GM18508 (cell line): ENCODE measurements at regions not wholly inside any gene's neighbourhood (a gene's known extent, or its start where the extent isn't known, plus 50 kb on each side); places are given as distances from the start of the nearest gene placed in this dataset.

Experiments
- ATAC-seq: cut with Tn5 transposase; IDR thresholded peaks from one replicate; pipeline ENCODE4 v1.9.1; 2021; ENCODE audit warnings: moderate number of reproducible peaks; ENCODE audit not compliant: insufficient read depth, unreplicated experiment

DNA sequence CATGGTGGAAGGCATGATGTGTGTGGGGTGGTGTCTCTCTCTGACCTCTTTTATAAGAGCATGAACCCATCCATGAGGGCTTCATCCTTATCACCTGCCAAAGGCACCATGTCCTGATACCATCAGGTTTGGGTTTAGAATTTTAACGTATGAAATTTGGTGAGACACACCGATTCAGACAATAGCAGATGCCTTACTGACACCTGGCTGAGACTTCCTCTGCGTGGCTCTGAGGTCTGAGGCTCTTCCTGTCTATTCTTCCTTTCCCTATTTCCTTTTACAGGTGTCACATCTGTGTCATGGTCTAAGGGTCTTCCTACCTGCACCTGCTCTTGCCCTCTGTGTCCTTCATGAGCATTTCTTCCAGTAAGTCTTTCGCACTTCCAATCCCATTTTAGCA, 320.7 kb upstream of the CLNK start:
- no peak for ATAC-seq

DNA sequence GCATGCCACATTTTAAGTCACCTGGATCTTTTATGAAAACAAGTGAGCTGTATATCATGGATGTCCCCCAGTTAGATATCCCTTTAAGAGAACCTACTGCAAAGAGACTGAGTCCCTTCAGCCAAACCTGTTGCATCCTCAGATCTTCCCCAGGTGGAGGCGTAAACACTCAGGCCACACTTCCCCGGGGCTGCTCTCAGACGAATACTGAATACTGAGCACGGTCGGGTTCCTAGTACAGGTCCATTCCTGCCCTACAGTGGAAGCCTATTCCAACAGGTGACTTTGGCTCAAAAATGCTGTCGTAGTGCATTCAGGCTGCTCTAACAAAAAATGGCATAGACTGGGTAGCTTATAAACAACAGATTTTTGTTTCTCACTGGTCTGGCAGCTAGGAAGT, 320.2 kb upstream of the CLNK start:
- ATAC-seq = no peak

DNA sequence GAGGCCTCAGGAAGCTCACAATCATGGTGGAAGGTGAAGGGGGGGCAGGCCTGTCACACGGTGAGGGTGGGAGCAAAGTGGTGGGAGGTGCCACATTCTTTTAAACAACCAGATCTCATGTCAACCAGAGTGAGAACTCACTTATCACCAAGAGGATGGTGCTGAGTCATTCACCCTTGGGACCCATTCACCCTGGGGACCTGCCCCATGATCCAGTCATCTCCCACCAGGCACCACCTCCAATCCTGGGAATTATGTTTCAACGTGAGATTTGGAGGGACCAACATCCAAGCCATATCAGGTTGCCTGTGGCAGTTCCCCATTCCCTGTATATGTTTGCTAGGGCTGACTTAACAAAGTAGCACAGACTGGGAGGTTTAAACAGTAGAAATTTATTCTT, 318.4 kb upstream of the CLNK start:
- no peak for ATAC-seq

DNA sequence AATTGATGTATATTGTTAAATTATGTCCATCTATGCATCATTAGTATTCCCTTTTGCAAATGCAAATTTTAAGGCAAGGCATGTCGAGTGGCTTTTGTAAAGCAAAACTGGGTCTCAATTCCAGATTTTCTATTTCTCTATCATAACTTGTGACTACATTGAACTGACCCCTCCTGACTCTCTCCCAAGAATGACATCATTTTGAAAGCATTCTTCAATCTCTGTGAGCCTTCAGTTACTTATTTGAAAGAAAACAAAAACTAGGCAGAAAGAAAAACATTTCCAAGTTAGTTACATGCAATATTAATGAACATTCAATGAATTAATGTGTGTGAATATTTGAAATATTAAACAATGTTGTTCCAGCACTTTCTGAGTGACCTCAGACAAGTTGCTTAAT, 314.3 kb upstream of the CLNK start:
- no peak for ATAC-seq

DNA sequence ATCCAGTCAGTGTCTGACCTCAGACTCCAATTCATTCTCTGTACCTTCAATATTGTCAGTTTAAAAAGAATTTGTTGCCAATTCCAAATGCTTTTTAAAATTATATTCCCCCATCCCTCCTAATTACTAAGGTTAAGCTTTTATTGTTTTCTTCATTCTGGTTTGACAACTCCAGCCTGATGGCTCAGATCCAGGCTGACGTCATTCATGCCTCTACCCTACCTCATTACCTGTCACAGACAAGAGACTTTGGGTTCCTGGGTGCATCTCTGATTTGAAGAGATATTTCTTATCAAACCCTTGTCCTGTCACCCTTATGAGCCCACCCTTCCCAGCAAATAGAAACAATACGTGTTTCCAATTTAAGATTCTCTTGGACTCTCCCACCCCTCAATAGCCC, 300.2 kb upstream of the CLNK start:
- ATAC-seq = no peak

DNA sequence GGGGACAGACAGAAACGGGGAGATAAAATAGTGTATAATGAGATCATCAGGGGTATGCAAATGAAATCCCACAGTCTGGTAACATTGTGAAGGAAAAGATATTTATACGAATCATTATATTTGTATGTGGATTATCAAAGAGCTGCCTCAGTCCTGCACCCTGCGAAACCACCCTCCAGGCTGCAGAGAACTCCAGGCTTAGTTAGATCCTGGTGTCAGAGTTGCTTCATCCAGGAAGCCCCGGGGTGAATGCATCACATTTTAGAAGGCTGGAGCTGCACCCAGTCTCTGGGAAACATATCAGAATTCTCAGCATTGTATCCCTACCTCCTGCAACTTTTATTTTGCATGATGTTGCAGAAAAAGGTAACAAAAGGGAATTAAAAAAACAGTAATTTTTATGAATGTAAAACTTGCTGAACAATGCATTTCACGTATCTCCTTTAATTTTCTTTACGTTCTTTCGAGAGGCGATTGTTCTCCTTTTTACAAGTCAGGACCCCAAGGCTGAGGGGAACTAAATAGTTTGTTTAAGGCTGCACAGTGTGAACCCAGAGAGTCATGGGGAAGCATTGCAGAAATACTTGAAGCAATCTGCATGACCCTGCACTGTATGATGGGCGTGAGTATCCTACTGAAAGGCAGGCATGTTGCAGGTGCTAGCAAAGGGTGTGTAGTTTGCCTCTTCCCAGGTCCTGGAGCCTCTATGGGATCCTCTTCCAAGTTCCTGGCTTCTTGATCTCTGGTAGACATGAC, 299.5 kb upstream of the CLNK start:
- no peak for ATAC-seq

DNA sequence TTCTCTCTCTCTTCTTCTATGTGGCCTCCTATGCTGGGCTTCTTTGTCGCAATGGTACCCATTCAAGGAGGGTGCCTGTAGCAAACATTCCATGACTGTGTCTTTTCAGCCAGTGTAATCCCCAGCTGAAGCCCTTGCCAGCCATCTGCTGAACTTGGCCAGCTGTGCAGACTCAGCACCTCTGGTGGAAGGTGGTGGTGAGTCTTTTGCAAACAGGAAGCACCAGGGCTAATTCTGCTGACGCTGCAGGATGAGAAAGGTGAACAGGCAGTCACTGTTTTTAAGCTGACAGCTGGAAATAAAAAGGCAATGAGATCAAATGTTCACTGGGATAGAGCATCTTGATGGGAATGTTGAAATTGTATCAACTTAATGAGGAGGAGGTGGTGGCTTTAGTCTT, 298.7 kb upstream of the CLNK start:
- ATAC-seq = no peak

DNA sequence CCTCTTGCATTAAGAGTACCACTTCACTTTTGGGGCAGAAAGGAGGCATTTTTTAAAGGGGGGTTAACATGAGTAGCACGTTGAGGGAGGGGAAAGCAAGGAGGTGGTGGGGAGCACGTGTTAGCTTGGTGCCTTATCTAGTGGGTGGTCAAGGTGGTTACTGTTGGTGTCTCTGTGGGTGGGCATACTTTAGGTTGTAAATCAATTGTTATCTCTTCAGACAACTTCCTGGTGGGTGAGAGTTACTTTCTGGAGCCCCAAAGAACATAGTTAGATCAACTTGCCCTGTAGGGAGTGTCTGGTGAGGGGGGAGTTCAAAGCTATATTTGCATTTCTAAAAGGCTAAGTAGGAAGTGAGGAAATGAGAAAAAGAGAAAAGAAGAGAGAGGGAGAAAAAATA, 297.7 kb upstream of the CLNK start:
- ATAC-seq = no peak

DNA sequence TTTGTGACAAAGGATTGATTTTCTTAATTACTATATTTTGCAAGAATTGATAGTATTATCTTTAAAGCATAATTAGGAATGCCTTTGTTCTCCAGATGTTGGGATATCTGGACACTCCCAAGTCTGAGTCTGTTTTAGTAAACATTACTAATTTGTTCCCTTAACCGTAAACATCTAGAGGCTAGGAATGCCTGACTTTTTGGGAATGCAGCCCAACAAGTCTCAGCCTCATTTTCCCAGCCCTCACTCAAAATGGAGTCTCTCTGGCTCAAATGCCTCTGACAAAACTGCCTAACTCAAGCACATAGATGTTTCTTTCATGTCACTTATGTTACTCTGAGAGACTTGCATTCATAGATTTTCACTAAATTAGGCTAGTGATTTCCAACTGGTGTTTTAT, 297.0 kb upstream of the CLNK start:
- ATAC-seq = no peak

DNA sequence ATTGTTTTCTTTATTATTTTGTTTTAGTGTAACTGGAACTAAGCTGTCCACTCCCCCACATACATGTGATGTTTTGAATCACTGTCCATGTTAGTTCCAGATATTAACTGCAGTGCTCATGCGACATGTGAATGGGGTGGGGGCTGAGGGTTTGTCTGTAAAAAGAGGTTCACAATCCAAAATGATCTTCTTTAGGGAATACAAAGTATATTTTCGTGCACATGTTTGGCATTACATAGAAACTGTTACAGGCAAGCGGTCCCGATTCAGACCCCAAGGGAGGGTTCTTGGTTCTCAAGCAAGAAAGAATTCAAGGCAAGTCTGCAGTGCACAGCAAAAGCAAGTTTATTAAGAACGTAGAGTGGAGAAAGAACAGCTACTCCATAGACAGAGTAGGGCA, 296.5 kb upstream of the CLNK start:
- ATAC-seq = no peak

DNA sequence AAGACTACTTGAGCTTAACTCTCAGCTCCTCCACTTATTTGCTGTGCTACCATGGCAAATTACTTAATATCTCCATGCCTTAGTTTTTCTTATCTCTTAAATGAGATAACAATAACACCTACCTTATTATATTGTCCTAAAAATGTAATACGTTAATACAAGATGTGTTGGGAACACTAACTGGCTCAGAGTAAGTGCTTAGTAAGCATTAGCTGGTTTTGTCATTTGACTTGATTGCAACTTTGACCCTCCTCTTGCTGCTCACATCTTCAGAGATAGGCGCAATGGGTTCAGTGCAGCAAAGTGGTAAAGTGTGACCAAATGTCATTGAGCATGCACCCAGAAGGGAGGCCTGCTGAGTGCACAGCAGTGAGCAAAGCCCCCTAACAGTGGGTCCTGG, 294.5 kb upstream of the CLNK start:
- no peak for ATAC-seq

DNA sequence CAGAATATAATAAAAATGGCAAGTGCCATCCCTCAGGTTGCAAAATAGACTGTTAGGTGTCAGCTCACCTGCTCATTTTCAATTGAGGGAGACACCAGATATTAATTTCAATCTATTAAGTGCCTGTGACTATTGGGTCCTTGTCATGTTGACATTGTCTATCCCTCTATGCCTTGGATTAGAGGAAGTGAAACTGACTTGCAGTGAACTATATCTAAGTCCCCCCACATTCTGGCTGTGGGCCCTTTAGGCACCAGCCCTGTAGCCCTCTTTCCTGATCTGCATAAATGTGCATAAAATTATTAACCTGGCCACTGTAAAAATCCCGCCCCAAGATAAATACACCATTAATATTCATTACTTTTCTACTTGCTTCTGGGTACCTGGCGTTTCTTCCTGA, 293.0 kb upstream of the CLNK start:
- no peak for ATAC-seq

DNA sequence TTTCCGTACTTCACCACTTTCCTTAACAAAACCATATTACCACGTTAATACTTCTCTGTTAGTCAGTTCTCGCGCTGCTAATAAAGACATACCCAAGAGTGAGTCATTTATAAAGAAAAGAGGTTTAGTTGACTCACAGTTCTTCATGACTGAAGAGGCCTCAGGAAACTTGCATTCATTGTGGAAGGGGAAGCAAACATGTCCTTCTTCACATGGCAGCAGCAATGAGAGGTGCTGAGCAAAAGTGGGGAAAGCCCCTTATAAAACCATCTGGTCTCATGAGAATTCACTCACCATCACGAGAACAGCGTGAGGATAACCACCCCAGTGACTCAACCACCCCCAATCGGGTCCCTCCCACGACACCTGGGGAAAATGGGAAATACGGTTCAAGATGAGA, 289.8 kb upstream of the CLNK start:
- no peak for ATAC-seq

DNA sequence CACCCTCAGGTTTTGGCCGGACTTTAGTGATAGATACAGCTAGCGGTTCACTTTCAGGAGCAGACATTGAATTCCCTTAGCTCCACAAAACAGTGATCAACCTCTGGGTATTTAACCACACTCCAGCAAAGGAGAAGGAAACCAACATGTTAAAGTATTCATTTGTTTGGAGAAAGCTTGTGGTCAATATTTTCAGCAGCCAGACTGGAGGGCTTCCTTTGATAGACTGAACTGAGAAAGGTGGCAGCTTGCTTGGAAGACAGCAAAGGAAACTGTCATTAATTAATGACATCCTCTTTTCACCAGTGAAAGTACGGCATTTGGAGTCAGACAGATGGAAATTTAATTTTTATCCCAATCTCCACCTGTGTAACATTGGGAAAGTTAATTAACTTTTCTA, 289.1 kb upstream of the CLNK start:
- ATAC-seq = no peak

DNA sequence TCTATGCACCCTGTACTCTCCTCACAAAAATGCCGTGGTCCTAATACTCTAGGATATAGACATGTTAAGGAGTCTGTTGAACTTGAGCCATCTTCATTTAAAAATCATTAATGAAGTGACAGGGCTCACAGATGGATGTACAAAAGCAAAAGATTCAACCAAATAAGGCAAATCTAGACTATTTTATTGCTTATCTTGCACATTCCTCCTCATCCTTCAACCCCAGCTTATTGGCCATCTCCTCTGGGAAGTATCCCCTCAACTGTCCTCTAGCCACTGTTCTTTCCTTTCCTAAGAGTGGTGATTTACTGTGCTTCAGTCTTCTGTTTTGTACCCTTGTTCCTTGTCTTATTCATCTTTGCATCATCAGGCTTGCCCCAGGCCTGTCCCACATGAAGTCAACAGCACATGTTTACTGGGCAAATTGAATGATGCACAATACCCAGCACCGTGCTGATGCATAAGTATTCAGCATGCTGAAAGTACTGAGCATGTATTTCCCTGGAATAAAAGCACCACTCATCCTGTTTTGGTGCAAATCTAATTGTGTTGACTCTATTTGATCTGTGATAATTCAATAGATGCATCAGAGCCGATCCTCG, 287.3 kb upstream of the CLNK start:
- no peak for ATAC-seq

DNA sequence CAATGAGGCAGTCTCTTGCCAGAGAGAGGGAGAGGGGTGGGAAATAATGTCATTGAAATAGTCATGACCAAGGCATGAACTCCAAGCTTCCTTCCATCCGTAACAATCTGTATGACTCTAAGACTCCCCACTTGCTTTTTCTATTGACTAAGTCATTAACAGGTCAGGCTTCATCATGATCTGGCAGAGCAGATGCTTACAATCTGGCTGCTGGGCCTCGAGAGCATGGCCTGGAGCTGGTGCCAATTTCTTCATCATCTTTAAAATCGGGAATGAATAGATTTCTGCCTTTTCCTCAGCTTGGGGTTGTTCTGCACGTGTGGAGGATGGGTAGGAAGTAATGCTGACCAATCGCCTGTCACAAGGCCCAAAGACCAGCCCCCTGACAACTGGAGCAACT, 280.6 kb upstream of the CLNK start:
- ATAC-seq = no peak

DNA sequence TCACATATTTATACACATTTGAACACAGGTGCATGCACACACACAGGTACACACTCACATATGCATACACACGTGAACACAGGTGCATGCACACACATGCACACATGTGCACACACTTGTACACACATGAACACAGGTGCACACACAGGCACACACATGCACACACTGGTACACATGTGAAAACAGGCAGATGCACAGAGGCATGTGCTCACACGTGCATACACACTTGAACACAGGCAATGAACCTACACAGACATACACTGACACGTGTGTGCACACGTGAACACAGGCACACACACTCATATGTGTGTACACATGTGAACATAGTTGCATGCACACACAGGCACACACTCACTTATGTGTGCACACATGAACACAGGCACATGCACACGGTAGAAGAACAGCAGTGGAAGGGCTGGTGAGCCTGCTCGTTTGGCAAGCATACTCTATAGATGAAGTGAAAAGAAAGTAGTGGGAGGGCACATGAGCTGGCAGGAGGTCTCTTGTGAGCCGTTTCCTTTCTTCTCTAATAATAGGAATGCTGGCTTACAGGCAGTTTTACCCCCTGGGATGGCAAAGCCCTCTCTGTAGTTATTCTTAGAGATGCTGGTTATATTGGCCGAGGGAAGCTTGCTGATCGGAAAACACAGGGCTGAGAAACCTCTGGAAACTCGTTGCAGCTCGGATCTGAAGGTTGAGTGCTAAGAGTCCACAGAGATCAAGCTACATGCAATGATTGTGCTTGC, 279.6 kb upstream of the CLNK start:
- ATAC-seq = no peak

DNA sequence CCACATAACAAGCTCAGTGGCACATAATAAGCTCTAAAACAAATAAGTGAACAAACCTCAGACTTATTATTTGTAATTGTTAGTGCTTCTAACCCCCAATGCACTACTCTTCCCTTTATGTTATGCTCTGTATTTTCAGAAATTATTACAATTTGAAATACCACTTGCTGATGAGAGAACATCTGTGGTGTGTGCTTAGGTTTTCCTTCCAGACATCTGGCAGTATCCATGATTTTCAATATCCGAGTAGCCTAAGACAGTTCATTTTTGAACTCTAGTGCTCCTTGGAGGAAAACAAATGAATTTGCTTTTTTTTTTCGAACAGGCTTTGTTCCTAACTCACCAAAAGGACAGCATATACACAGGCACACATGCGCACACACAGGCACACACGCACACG, 278.7 kb upstream of the CLNK start:
- ATAC-seq = no peak

DNA sequence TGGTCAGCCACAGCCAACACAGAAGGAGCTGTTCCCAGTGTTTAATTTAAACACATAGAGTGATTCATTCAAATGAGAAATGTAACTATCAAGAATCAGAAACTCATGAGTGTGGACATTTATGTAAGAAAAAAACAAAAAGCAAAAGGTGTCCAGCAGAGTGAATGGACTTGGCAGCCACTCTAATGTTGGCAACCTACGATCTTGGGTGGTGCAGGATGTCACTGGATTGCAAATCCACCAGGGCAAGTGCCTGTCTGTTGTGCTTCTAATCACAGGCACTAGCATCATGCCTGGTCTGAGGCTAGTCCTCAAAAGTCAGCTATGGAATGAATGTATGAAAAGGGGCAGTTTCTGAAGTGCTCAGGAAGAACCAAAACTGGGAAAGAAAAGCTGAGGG, 277.7 kb upstream of the CLNK start:
- no peak for ATAC-seq

DNA sequence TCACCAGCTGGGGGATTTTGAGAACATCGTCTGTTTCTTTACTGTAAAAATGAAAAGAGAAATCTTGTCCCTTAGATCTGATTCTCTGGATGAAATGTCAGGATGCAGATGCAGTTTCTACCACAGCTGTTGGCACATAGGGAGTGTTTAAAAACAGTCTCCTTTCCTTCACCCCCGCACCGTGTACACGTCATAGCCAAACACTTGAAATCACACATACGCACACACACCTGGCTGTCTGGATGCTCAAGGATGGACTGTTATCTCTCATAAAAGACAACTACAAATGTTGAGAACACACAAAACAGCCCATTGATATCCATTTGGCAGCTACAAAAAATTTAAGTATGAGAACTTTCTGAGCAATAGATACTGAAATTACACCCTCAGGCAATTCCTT, 275.8 kb upstream of the CLNK start:
- ATAC-seq = no peak

DNA sequence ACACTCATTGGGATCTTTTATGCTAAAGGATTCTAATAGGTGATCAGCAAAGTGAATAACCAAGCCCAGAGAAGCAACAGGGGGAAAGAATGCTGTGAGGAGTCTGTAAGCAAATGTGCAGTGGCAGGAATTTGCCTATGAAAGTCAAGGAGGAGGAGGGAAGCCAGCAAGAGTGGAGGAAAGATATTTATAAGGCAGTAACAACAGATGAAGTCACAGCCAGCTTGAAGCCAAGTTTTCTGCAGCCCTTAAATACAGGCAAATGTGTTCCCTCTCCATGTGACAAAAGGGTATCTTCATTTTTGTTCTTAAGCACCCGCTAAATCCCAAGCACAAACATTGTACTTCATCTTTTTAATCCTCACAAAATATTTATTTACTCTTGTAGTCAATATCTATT, 275.0 kb upstream of the CLNK start:
- no peak for ATAC-seq
